CD14-positive monocyte (primary cell): ENCODE measurements at regions not wholly inside any gene's neighbourhood (a gene's known extent, or its start where the extent isn't known, plus 50 kb on each side); places are given as distances from the start of the nearest gene placed in this dataset.

Source experiments
- DNase-seq, 3 donors: peaks; one replicate each; pipeline ENCODE4 v3.0.0-alpha.2; 2011 to 2022
- H2AFZ ChIP-seq: 2 replicates; pipeline ENCODE4 v1.6.0; 2012; ENCODE audit warnings: mild to moderate bottlenecking, low read depth, low read length, inconsistent platforms; ENCODE audit not compliant: insufficient read depth, poor library complexity, severe bottlenecking
- H3K27ac ChIP-seq, 2 donors: 1 replicate in 1 of 2; 2 replicates in 1 of 2; pipeline ENCODE4 v1.5.1; 2012 to 2013; ENCODE audit warnings: low read length in 2 of 2, control low read depth in 1 of 2, inconsistent platforms in 1 of 2, low read depth in 1 of 2, mild to moderate bottlenecking in 1 of 2
- H3K27me3 ChIP-seq, 2 donors: one replicate each; pipeline versions ENCODE4 v1.6.0 to v1.6.1; 2011 to 2013; ENCODE audit warnings: low read length in 2 of 2; ENCODE audit not compliant: control insufficient read depth in 2 of 2, insufficient read depth in 2 of 2
- H3K36me3 ChIP-seq, 2 donors: replicated peaks in 1 of 2; 1 replicate in 1 of 2; 2 replicates in 1 of 2; pipeline versions ENCODE4 v1.5.1 to v1.6.1; 2012 to 2013; ENCODE audit warnings: low read length in 2 of 2, control low read depth in 1 of 2, inconsistent platforms in 1 of 2, mild to moderate bottlenecking in 1 of 2; ENCODE audit not compliant: insufficient read depth in 2 of 2, control insufficient read depth in 1 of 2
- H3K4me1 ChIP-seq, 2 donors: 1 replicate in 1 of 2; 2 replicates in 1 of 2; pipeline versions ENCODE4 v1.5.1 to v1.6.1; 2012 to 2013; ENCODE audit warnings: low read length in 2 of 2, control low read depth in 1 of 2, inconsistent platforms in 1 of 2, mild to moderate bottlenecking in 1 of 2, moderate library complexity in 1 of 2; ENCODE audit not compliant: insufficient read depth in 2 of 2, control insufficient read depth in 1 of 2
- H3K4me2 ChIP-seq: replicated peaks from 2 replicates; pipeline ENCODE3; 2012; ENCODE audit warnings: low read length, moderate library complexity, mild to moderate bottlenecking; ENCODE audit not compliant: poor library complexity, severe bottlenecking; ENCODE audit errors: extremely low read depth
- H3K4me3 ChIP-seq, 3 experiments: fragments of 200-600 bp in 1 of 3; sonication (generic) in 1 of 3; replicated peaks in 1 of 3; 1 replicate in 2 of 3; 2 replicates in 1 of 3; pipeline ENCODE4 v1.5.1; 2011 to 2013; ENCODE audit warnings: low read length in 3 of 3, mild to moderate bottlenecking in 3 of 3, control low read depth in 2 of 3, low read depth in 2 of 3, inconsistent platforms in 1 of 3, moderate library complexity in 1 of 3
- H3K79me2 ChIP-seq: 2 replicates; pipeline ENCODE4 v1.6.0; 2012; ENCODE audit warnings: mild to moderate bottlenecking, control low read depth, inconsistent platforms, low read length, moderate library complexity; ENCODE audit not compliant: insufficient read depth
- H3K9ac ChIP-seq: 2 replicates; pipeline ENCODE4 v1.6.0; 2017; ENCODE audit warnings: low read length, mild to moderate bottlenecking; ENCODE audit not compliant: insufficient read depth, poor library complexity, severe bottlenecking
- H3K9me3 ChIP-seq, 2 donors: replicated peaks in 1 of 2; 1 replicate in 1 of 2; 2 replicates in 1 of 2; pipeline versions ENCODE4 v1.5.1 to v1.6.1; 2012 to 2013; ENCODE audit warnings: low read length in 2 of 2, control low read depth in 1 of 2; ENCODE audit not compliant: control insufficient read depth in 1 of 2, insufficient read depth in 1 of 2
- H4K20me1 ChIP-seq: 2 replicates; pipeline ENCODE4 v1.6.0; 2012; ENCODE audit warnings: mild to moderate bottlenecking, low read length, control low read depth, moderate library complexity; ENCODE audit not compliant: insufficient read depth
- H3K27ac Mint-ChIP-seq, 7 donors: one replicate each; pipeline ENCODE4 v1.8.0; 2020; ENCODE audit warnings: mild to moderate bottlenecking in 7 of 7, mixed read lengths in 7 of 7, moderate library complexity in 6 of 7, inconsistent platforms in 2 of 7
- H3K27me3 Mint-ChIP-seq, 3 donors: one replicate each; pipeline ENCODE4 v1.8.0; 2021 to 2022; ENCODE audit warnings: low read depth in 3 of 3, mild to moderate bottlenecking in 3 of 3, mixed read lengths in 3 of 3, moderate library complexity in 3 of 3, inconsistent platforms in 1 of 3
- H3K36me3 Mint-ChIP-seq, 2 donors: one replicate each; pipeline ENCODE4 v1.8.0; 2020; ENCODE audit warnings: mixed read lengths in 2 of 2, inconsistent platforms in 1 of 2, mild to moderate bottlenecking in 1 of 2
- H3K4me1 Mint-ChIP-seq: one replicate; pipeline ENCODE4 v1.8.0; 2020; ENCODE audit warnings: mild to moderate bottlenecking, mixed read lengths
- H3K4me3 Mint-ChIP-seq, 2 donors: one replicate each; pipeline ENCODE4 v1.8.0; 2020; ENCODE audit warnings: mild to moderate bottlenecking in 2 of 2, mixed read lengths in 2 of 2, moderate library complexity in 1 of 2
- H3K9me3 Mint-ChIP-seq, 7 donors: one replicate each; pipeline ENCODE4 v1.8.0; 2020 to 2022; ENCODE audit warnings: mixed read lengths in 7 of 7, mild to moderate bottlenecking in 6 of 7, moderate library complexity in 6 of 7, inconsistent platforms in 2 of 7
- WGBS: methylation state at CpG from one replicate; pipeline ENCODE4 v1.1.5; 2013; ENCODE audit warnings: missing lambda C conversion rate; ENCODE audit not compliant: insufficient coverage; 5-methylcytosine and 5-hydroxymethylcytosine counted together
- intact Hi-C, 2 donors: fragments of 100-400 bp; cut with micrococcal nuclease; formaldehyde crosslinking; loops; one replicate each; pipeline versions ENCODE4 v1.15.0 to v1.15.1; 2023
- TF ChIP-seq, protein P1 (sequence below): fragments of 200-600 bp; IDR thresholded peaks from one replicate; pipeline ENCODE4 v1.8.0; 2022; ENCODE audit warnings: antibody characterized with exemption, mild to moderate bottlenecking

DNA sequence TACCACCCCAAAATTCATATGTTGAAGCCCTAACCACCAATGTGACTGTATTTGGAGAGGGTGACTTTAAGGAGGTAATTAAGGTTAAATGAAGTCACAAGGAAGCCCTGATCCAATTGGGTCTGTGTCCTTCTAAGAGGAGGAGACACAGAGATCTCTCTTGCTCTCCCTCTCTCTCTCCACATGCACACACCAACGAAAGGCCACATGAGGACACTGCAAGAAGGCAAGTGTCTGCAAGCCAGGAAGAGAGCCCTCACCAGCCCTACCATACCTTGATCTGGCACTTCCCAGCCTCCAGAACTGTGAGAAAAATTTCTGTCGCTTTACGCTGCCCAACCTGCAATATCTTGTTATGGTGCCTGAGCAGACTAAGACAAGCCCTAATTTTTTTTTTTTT, 56.0 kb upstream of the NEBL start:
- H3K4me1 Mint-ChIP-seq = no peaks in the 10 kb centered on the region
- WGBS = no CpG with 5 or more reads among the region's 3 CpGs
- no peak overlapping the region for H3K4me3 Mint-ChIP-seq
- H3K9me3 ChIP-seq = peaks cover 0 to 7% of the 10 kb centered on the region in 2 donors
- H3K27me3 ChIP-seq = no peaks in the 10 kb centered on the region
- TF ChIP-seq, protein P1, sequence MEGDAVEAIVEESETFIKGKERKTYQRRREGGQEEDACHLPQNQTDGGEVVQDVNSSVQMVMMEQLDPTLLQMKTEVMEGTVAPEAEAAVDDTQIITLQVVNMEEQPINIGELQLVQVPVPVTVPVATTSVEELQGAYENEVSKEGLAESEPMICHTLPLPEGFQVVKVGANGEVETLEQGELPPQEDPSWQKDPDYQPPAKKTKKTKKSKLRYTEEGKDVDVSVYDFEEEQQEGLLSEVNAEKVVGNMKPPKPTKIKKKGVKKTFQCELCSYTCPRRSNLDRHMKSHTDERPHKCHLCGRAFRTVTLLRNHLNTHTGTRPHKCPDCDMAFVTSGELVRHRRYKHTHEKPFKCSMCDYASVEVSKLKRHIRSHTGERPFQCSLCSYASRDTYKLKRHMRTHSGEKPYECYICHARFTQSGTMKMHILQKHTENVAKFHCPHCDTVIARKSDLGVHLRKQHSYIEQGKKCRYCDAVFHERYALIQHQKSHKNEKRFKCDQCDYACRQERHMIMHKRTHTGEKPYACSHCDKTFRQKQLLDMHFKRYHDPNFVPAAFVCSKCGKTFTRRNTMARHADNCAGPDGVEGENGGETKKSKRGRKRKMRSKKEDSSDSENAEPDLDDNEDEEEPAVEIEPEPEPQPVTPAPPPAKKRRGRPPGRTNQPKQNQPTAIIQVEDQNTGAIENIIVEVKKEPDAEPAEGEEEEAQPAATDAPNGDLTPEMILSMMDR = no peak
- no peaks in the 10 kb centered on the region for H3K79me2 ChIP-seq
- H3K36me3 Mint-ChIP-seq = no peaks in the 10 kb centered on the region
- no peaks in the 10 kb centered on the region for H4K20me1 ChIP-seq
- H3K27ac ChIP-seq = no peak overlapping the region
- H3K27ac Mint-ChIP-seq = no peak overlapping the region
- intact Hi-C loops = no loop called here
- no peak overlapping the region for H3K4me3 ChIP-seq
- DNase-seq = no peak
- peaks cover 0 to 7% (median 4%) of the 10 kb centered on the region in 7 donors for H3K9me3 Mint-ChIP-seq
- H3K36me3 ChIP-seq = no peaks in the 10 kb centered on the region
- no peak overlapping the region for H2AFZ ChIP-seq
- no peaks in the 10 kb centered on the region for H3K27me3 Mint-ChIP-seq
- no peak overlapping the region for H3K9ac ChIP-seq
- no peak overlapping the region for H3K4me2 ChIP-seq
- H3K4me1 ChIP-seq = no peaks in the 10 kb centered on the region

DNA sequence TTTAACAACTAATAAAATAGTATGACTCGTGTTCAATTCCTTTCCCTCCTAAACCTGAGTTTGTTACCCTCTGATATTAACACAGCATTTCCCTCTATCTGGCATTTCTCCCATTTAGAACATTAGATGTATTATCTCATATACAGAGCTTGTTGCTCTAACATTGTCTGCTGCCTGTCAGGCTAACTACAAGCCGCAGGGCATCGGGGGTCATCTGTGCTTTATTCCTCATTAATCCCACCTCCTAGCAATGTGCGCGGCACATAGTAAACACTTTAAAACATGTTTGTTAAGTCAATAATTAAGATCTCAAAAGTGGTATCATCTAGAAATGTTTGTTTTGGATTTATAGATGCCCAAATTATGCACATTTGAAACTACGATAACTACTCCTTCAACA, 52.9 kb upstream of the NEBL start:
- Histone ChIP-seq H3K36me3 (no peaks in the 10 kb centered on the region), H3K4me2 (no peak overlapping the region), H3K27ac (no peak overlapping the region), H3K9me3 (peaks cover 0 to 7% of the 10 kb centered on the region in 2 donors), H3K79me2 (no peaks in the 10 kb centered on the region), H4K20me1 (no peaks in the 10 kb centered on the region), H3K9ac (no peak overlapping the region), H3K4me3 (no peak overlapping the region), H3K4me1 (no peaks in the 10 kb centered on the region), H2AFZ (no peak overlapping the region), H3K27me3 (no peaks in the 10 kb centered on the region)
- intact Hi-C loops = no loop called here
- no peak overlapping the region for H3K27ac Mint-ChIP-seq
- peaks cover 0 to 7% (median 4%) of the 10 kb centered on the region in 7 donors for H3K9me3 Mint-ChIP-seq
- no peak for DNase-seq
- peaks cover 0 to 2% (median 0%) of the 10 kb centered on the region in 3 donors for H3K27me3 Mint-ChIP-seq
- TF ChIP-seq, protein P1 = no peak
- H3K36me3 Mint-ChIP-seq = no peaks in the 10 kb centered on the region
- no peaks in the 10 kb centered on the region for H3K4me1 Mint-ChIP-seq
- WGBS = 100% methylated on average over 1 of the region's 6 CpGs
- H3K4me3 Mint-ChIP-seq = no peak overlapping the region
